T-helper 17 cell (primary cell): ENCODE measurements at regions not wholly inside any gene's neighbourhood (a gene's known extent, or its start where the extent isn't known, plus 50 kb on each side); places are given as distances from the start of the nearest gene placed in this dataset.
"Not testable (repeated sequence)": the region's sequence is repeated elsewhere in the genome, so short reads cannot be mapped to it uniquely, and the experiment has no call there.

ENCODE experiments used
- ATAC-seq: fragments of 150-1000 bp; cut with Tn5 transposase; 2 replicates; pipeline ENCODE4 v1.10.0; 2021; ENCODE audit warnings: mild to moderate bottlenecking, moderate library complexity
- DNase-seq, 3 donors: peaks; one replicate each; pipeline versions ENCODE4 v3.0.0 to v3.0.0-alpha.2; 2020 to 2021
- H3K9me3 ChIP-seq: one replicate; pipeline ENCODE4 v1.7.0; 2013; ENCODE audit warnings: low read length, mild to moderate bottlenecking; ENCODE audit not compliant: control insufficient read depth, poor library complexity, severe bottlenecking
- H3K27ac Mint-ChIP-seq: one replicate; pipeline ENCODE4 v1.8.0; 2022; ENCODE audit warnings: mild to moderate bottlenecking, moderate library complexity, mixed read lengths
- H3K27me3 Mint-ChIP-seq: one replicate; pipeline ENCODE4 v1.8.0; 2022; ENCODE audit warnings: mixed read lengths
- H3K36me3 Mint-ChIP-seq: one replicate; pipeline ENCODE4 v1.8.0; 2022; ENCODE audit warnings: low read depth, mixed read lengths
- H3K4me1 Mint-ChIP-seq: one replicate; pipeline ENCODE4 v1.8.0; 2022; ENCODE audit warnings: mild to moderate bottlenecking, mixed read lengths
- H3K4me3 Mint-ChIP-seq: one replicate; pipeline ENCODE4 v1.8.0; 2022; ENCODE audit warnings: mild to moderate bottlenecking, moderate library complexity, mixed read lengths

GRCh38 chr6:94785081-94785480, 792.3 kb upstream of the MANEA start:
- not testable (repeated sequence) for H3K27ac Mint-ChIP-seq, H3K4me1 Mint-ChIP-seq, H3K9me3 ChIP-seq, H3K27me3 Mint-ChIP-seq, H3K4me3 Mint-ChIP-seq, H3K36me3 Mint-ChIP-seq
- peak in 1 of 3 donors; percentile 6 for DNase-seq
- ATAC-seq, result peak; percentile 85

DNA sequence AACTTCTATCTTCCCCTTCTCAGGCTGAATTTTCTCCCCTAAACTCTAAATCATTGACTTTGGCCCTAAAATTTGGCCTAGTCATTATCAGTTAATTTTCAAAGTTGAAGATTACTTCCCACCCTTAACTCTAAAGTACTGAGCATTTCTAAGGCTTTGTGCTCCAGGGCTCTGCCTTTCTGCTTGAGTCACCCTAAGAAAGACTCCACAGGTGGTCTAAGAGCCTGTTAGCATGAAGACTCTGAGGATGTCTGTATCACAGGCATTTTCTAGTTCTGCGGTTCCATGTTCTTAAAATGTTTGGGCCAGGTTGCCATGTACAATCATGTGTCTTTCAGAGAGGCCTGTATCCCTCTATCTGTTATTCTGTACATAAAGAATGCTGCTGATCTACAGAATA, 808.1 kb upstream of the MANEA start:
- Mint-ChIP-seq H3K4me1 (no peaks in the 10 kb centered on the region), H3K4me3 (no peak overlapping the region), H3K27ac (no peak overlapping the region), H3K27me3 (no peaks in the 10 kb centered on the region), H3K36me3 (no peaks in the 10 kb centered on the region)
- H3K9me3 ChIP-seq, result no peaks in the 10 kb centered on the region
- ATAC-seq, result no peak
- DNase-seq, result no peak

GRCh38 chr6:94751641-94752329, 825.5 kb upstream of the MANEA start:
- Mint-ChIP-seq H3K36me3 (no peaks in the 10 kb centered on the region), H3K27ac (no peak overlapping the region), H3K4me1 (no peaks in the 10 kb centered on the region), H3K27me3 (no peaks in the 10 kb centered on the region), H3K4me3 (no peak overlapping the region)
- no peak for ATAC-seq
- DNase-seq, result no peak
- no peaks in the 10 kb centered on the region for H3K9me3 ChIP-seq

- DNase-seq, result no peak
Measured at GRCh38 chr6:94736236-94736635, 841.1 kb upstream of the MANEA start.

GRCh38 chr6:94735270-94735669, 842.1 kb upstream of the MANEA start:
- Mint-ChIP-seq H3K4me3 (no peak overlapping the region), H3K36me3 (no peaks in the 10 kb centered on the region), H3K4me1 (no peaks in the 10 kb centered on the region), H3K27ac (no peak overlapping the region), H3K27me3 (no peaks in the 10 kb centered on the region)
- ATAC-seq (no peak), DNase-seq (no peak)
- no peaks in the 10 kb centered on the region for H3K9me3 ChIP-seq

More at GRCh38 chr6:94736236-94736635, 841.1 kb upstream of the MANEA start:
- H3K4me1 Mint-ChIP-seq, result no peaks in the 10 kb centered on the region
- H3K27ac Mint-ChIP-seq, result no peak overlapping the region
- H3K9me3 ChIP-seq, result no peaks in the 10 kb centered on the region
- no peaks in the 10 kb centered on the region for H3K27me3 Mint-ChIP-seq
- no peaks in the 10 kb centered on the region for H3K36me3 Mint-ChIP-seq
- no peak overlapping the region for H3K4me3 Mint-ChIP-seq
- ATAC-seq, result no peak

- no peaks in the 10 kb centered on the region for H3K27me3 Mint-ChIP-seq
- no peaks in the 10 kb centered on the region for H3K9me3 ChIP-seq
- no peak overlapping the region for H3K4me3 Mint-ChIP-seq
- H3K27ac Mint-ChIP-seq, result no peak overlapping the region
- DNase-seq, result no peak
- H3K4me1 Mint-ChIP-seq, result no peaks in the 10 kb centered on the region
- H3K36me3 Mint-ChIP-seq, result no peaks in the 10 kb centered on the region
- ATAC-seq, result no peak
Measured at GRCh38 chr6:94734751-94735150, 842.6 kb upstream of the MANEA start.

- no peak overlapping the region for H3K27ac Mint-ChIP-seq
- no peak for ATAC-seq
Measured at GRCh38 chr6:94733066-94733465, 844.3 kb upstream of the MANEA start.

DNA sequence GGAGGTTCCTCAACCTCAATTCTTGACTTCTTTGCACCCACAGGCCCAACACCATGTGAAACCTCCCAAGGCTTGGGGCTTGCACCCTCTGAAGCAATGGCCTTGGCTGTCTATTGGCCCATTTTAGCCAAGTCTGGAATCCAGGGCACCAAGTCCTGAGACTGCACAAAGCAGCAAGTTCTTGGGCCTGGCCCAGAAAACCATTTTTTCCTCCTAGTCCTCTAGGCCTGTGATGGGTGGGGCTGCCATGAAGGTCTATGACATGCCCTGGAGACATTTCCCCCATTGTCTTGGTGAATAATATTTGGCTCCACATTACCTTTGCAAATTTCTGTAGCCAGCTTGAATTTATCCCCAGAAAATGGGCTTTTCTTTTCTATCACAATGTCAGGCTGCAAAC, 849.6 kb upstream of the MANEA start:
- Mint-ChIP-seq H3K27me3 (no peaks in the 10 kb centered on the region), H3K27ac (no peak overlapping the region), H3K36me3 (no peaks in the 10 kb centered on the region), H3K4me3 (no peak overlapping the region), H3K4me1 (no peaks in the 10 kb centered on the region)
- no peaks in the 10 kb centered on the region for H3K9me3 ChIP-seq
- DNase-seq (no peak), ATAC-seq (no peak)

More at GRCh38 chr6:94733066-94733465, 844.3 kb upstream of the MANEA start:
- no peaks in the 10 kb centered on the region for H3K36me3 Mint-ChIP-seq
- no peak for DNase-seq
- H3K4me1 Mint-ChIP-seq, result no peaks in the 10 kb centered on the region
- H3K4me3 Mint-ChIP-seq, result no peak overlapping the region
- H3K9me3 ChIP-seq, result no peaks in the 10 kb centered on the region
- H3K27me3 Mint-ChIP-seq, result no peaks in the 10 kb centered on the region

DNA sequence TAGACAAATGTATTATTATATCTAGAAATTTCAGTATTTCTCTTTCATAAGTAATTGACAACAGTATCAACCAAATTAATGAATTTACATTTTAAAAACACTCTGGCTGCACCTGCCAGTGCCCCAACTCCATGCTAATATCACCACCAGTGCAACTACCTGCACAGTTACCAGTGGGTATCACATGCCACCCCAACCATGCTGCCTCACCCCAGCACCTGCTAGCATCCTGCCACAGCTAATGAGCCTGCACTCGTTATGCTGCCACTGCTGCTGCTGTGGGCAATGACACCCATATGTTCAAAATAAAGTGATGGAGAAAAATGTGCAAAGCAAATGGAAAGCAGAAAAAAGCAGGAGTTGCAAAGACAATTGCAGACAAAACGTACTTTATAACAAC, 855.9 kb upstream of the MANEA start:
- DNase-seq, result no peak
- no peak overlapping the region for H3K27ac Mint-ChIP-seq
- H3K4me1 Mint-ChIP-seq, result no peaks in the 10 kb centered on the region
- ATAC-seq, result no peak
- H3K27me3 Mint-ChIP-seq, result no peaks in the 10 kb centered on the region
- no peak overlapping the region for H3K4me3 Mint-ChIP-seq
- H3K36me3 Mint-ChIP-seq, result no peaks in the 10 kb centered on the region
- H3K9me3 ChIP-seq, result no peaks in the 10 kb centered on the region

DNA sequence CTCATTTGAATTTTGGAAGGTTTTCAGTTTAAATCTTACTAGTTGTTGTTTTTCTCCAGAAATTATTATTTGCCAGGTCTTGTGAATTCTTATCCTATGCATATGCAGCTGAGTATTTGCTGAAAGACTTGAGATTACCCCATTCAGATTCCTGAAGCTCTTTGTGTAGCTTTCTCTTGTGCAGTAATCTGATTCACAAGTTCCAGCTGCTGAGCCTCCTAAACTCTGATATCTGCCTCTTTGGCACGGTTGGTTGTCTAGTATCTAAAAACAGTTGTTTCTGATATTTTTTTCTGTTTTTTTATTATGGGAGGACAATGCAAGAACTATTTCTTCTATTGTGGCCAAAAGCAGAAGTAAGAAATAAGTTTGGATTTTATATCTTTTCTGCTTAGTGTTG, 863.9 kb upstream of the MANEA start:
- H3K27me3 Mint-ChIP-seq, result no peaks in the 10 kb centered on the region
- no peaks in the 10 kb centered on the region for H3K9me3 ChIP-seq
- H3K4me1 Mint-ChIP-seq, result no peaks in the 10 kb centered on the region
- H3K27ac Mint-ChIP-seq, result no peak overlapping the region
- no peak overlapping the region for H3K4me3 Mint-ChIP-seq
- DNase-seq (no peak), ATAC-seq (no peak)
- H3K36me3 Mint-ChIP-seq, result no peaks in the 10 kb centered on the region

DNA sequence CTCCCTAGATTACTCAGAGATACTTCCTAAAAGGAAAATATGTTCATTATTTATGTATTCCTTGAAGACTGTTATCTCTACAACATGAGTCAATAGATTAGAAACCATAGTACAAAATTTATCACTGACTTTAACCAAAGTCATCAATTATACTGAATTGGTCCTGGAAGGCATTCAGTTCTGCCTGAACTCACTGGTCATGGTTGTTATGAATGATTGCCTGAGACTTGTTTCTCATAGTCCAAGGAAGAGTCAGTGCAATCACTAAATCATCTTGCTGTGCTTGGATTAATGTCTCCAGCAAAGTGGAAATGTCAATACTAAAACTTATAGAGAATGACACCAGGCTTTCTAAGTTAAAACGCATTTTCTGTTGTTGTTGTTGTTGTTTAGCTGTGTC, 878.6 kb upstream of the MANEA start:
- no peaks in the 10 kb centered on the region for H3K4me1 Mint-ChIP-seq
- no peaks in the 10 kb centered on the region for H3K9me3 ChIP-seq
- H3K36me3 Mint-ChIP-seq, result no peaks in the 10 kb centered on the region
- H3K4me3 Mint-ChIP-seq, result no peak overlapping the region
- H3K27me3 Mint-ChIP-seq, result no peaks in the 10 kb centered on the region
- DNase-seq (no peak), ATAC-seq (no peak)
- no peak overlapping the region for H3K27ac Mint-ChIP-seq

- H3K4me1 Mint-ChIP-seq, ATAC-seq, H3K36me3 Mint-ChIP-seq, DNase-seq, H3K27me3 Mint-ChIP-seq, H3K4me3 Mint-ChIP-seq, H3K27ac Mint-ChIP-seq, H3K9me3 ChIP-seq: not testable (repeated sequence)
Measured at GRCh38 chr6:94687255-94687654, 890.1 kb upstream of the MANEA start.

DNA sequence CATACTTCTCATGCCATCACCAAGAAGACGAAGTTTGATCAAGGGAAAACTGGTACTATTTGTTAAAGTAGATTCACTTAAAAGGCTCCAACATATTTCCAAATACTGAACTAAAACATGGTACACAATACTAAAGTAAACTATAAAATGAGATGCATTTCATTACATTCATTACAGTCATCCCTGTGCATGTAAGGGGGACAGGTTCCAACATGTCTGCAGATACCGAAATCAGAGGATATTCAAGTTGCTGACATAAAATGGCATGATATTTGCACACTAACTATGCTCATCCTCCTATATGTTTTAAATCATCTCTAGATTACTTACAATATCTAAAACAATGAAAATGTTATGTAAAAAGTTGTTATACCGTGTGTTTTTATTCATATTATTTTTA, 893.9 kb upstream of the MANEA start:
- ATAC-seq, result no peak
- Mint-ChIP-seq H3K27ac (no peak overlapping the region), H3K4me1 (no peaks in the 10 kb centered on the region), H3K36me3 (no peaks in the 10 kb centered on the region), H3K4me3 (no peak overlapping the region), H3K27me3 (no peaks in the 10 kb centered on the region)
- H3K9me3 ChIP-seq, result no peaks in the 10 kb centered on the region
- no peak for DNase-seq

- Mint-ChIP-seq H3K27me3 (no peaks in the 10 kb centered on the region), H3K36me3 (no peaks in the 10 kb centered on the region), H3K4me3 (no peak overlapping the region), H3K4me1 (no peaks in the 10 kb centered on the region), H3K27ac (no peak overlapping the region)
- no peaks in the 10 kb centered on the region for H3K9me3 ChIP-seq
- DNase-seq (no peak), ATAC-seq (no peak)
Measured at GRCh38 chr6:94680669-94681212, 896.6 kb upstream of the MANEA start.
